ENCODE measurements at regions not wholly inside any gene's neighbourhood (a gene's known extent, or its start where the extent isn't known, plus 50 kb on each side); places are given as distances from the start of the nearest gene placed in this dataset.

DNA sequence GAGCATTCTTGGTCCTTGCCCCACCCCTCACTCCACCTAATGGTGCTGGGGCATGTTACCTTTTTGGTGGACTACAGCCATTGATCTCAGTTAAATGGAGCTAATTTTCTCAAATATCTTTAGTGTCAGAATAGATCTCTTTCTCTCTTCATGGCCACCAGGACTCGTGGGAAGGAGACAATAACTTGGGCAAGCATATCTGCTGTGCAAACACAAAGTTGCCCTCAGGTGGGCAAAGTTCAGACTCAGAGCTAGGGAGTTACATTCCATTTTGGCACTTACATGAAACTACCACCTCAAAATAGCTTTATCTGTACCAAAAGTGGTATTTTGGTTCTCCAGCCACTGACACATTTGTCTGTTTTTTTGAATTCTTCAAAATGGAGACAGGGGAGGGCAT lies 671.9 kb upstream of the KLF4 start:
- DNase-seq, result no peak
- H3K27ac Mint-ChIP-seq, result no peak overlapping the region
- ATAC-seq (replicated peaks), result no peak
- H3K36me3 Mint-ChIP-seq, result no peaks in the 10 kb centered on the region
- H3K4me1 Mint-ChIP-seq, result peaks cover 17 to 35% of the 10 kb centered on the region in 2 donors
- H3K9me3 Mint-ChIP-seq, result peaks cover 0 to 4% of the 10 kb centered on the region in 2 donors
- H3K4me3 Mint-ChIP-seq, result no peak overlapping the region
- peaks cover 16 to 31% of the 10 kb centered on the region in 2 donors for H3K27me3 Mint-ChIP-seq

DNA sequence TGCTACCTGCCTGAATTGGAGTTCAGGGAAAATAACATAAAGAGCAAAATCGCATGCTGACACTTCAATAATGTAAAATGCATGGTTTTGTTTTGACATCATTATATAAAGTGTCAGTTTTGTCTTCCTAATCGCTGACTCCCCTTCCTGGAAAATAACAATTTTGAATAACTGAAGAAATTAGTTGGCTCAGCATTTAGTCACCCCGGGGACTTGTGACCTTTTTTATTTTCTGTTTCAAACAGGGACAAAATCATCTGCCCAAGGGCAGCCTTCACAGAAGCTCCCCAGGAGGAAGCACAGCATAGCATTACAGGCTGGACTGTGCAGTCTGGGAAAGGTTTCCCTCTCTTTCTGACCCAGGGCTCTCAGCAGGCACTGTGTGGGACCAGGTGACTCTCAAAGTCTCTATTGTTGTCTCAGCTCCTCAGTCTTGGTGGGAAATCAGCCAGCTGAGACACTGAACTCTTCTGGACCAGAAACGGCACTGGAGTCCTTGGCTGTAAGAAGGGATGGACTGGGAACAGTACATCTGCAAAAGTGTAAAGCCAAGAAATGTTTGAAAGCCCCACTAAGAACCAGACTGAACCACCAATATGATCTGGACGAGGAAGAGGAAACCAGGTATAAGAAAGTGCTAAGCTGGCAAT lies 671.3 kb upstream of the KLF4 start:
- no peaks in the 10 kb centered on the region for H3K9me3 Mint-ChIP-seq
- H3K4me3 Mint-ChIP-seq, result no peak overlapping the region
- peaks cover 11 to 26% of the 10 kb centered on the region in 2 donors for H3K27me3 Mint-ChIP-seq
- no peaks in the 10 kb centered on the region for H3K36me3 Mint-ChIP-seq
- peak overlapping the region; percentile 21 for H3K27ac Mint-ChIP-seq
- H3K4me1 Mint-ChIP-seq, result peaks cover 15 to 35% of the 10 kb centered on the region in 2 donors
- ATAC-seq (replicated peaks) (peak; percentile 45 to 60), DNase-seq (no peak)

DNA sequence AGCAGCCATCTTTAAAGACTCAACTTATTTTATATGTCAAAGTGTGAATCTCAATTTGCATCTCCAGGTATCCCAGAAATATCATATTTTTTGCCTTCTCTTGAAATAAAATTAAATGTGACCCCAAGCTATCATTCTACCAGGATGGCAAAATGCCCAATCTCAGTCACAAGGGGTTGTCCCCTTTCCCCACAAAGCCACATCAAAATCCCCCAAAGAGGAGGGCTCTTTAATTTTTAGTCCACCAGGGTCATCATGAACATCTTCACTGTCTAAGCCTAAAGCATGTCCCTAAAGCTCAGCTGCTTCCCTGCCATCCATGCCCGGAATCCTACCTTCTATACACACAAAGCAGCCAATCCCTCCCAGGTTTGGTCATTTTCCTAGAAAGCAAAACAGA lies 670.5 kb upstream of the KLF4 start:
- H3K9me3 Mint-ChIP-seq, result no peaks in the 10 kb centered on the region
- peaks cover 11 to 26% of the 10 kb centered on the region in 2 donors for H3K27me3 Mint-ChIP-seq
- no peaks in the 10 kb centered on the region for H3K36me3 Mint-ChIP-seq
- peak; percentile 70 to 71 for ATAC-seq (replicated peaks)
- H3K4me1 Mint-ChIP-seq, result peaks cover 15 to 35% of the 10 kb centered on the region in 2 donors
- H3K27ac Mint-ChIP-seq, result no peak overlapping the region
- H3K4me3 Mint-ChIP-seq, result no peak overlapping the region
- no peak for DNase-seq

DNA sequence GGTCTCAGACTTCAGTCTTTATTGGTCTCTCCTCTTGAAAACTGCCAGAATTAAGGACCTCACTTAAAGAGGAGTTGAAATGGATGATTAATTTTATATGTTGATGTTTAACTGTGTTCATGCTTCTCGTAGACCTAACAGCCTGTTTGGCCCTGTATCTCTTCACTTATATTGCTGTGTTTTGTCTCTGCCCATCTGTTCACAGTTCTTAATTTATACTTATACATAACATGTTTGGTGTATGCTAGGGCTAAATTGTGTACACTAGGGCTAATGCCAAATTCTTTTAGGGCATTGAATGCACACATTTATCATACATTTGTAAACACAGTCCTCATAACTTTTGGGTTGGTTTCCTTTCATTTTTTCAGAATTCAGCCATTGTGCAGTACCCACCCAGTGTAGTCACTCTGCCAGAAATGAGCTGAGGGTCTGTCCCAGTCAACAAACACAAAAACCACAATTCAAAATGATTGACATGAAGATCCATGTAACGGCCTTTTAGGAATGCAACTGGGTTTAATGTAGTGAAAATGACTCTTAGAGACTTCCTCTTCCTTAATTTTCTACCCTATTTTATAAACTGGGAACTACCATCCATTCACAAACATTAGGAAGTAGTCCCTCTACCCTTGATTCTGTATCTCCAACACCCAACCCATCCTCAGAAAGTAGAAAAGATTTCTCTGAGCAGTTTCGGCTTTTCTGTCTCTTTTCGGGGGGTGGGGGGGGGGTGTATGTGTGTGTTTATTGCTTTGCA lies 668.8 kb upstream of the KLF4 start:
- H3K4me1 Mint-ChIP-seq, result peaks cover 12 to 25% of the 10 kb centered on the region in 2 donors
- H3K4me3 Mint-ChIP-seq, result no peak overlapping the region
- no peaks in the 10 kb centered on the region for H3K36me3 Mint-ChIP-seq
- H3K27ac Mint-ChIP-seq, result no peak overlapping the region
- DNase-seq (no peak), ATAC-seq (replicated peaks) (no peak)
- no peaks in the 10 kb centered on the region for H3K9me3 Mint-ChIP-seq
- H3K27me3 Mint-ChIP-seq, result peaks cover 6 to 20% of the 10 kb centered on the region in 2 donors

DNA sequence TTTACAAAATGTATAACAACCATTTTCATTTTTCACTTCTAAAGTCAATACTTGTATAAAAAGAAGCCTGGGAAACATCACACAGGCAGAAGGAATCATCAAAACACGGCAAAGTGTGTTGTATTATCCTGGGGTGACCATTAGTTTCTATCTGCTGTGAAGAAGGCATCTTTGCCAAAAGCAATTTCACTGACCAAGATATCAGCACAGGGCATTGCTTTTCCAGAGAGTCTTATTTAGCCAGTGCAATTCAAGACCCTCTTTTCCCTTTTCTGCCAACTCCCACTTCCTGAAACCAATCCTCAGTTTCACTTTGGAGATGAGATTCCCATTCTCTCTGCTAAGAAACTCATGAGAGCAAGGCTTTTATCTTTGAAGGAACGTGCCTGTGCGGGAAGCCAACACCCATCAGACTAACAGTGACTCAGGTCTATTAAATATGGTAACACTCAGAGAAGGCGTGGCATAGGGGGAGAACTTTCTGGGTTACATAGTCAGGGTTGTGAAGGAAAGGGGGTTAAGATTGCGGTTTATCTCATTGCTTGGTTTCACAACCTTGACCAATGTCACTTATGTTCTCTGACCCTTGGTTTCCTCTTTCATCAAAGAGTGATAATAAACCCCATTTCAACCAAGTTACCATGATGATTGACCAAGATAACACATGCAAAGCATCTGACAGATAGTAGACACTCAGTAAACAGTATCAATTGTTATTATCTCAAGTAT lies 666.9 kb upstream of the KLF4 start:
- H3K36me3 Mint-ChIP-seq, result no peaks in the 10 kb centered on the region
- ATAC-seq (replicated peaks) (no peak), DNase-seq (no peak)
- no peaks in the 10 kb centered on the region for H3K9me3 Mint-ChIP-seq
- no peak overlapping the region for H3K27ac Mint-ChIP-seq
- peaks cover 6 to 15% of the 10 kb centered on the region in 2 donors for H3K27me3 Mint-ChIP-seq
- peaks cover 12 to 22% of the 10 kb centered on the region in 2 donors for H3K4me1 Mint-ChIP-seq
- no peak overlapping the region for H3K4me3 Mint-ChIP-seq

DNA sequence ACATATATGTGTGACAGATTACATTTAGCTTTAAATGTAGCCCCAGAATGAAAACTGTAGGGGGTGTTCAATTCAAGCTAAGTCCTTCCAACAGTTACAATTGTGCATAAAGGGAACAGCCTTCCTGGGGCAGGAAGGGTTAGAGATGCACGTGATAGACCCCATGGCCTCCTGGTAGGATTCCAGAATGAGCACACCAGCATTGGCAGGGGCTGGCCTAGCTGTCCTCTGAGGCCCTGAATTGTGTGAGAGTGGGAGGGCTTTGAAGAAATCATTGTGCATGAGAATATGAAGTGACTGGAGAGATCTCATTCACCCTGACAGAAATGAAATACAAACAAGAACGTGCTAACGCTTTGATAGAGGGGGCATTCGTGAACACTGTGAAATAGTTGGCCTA lies 663.8 kb upstream of the KLF4 start:
- no peaks in the 10 kb centered on the region for H3K27me3 Mint-ChIP-seq
- no peaks in the 10 kb centered on the region for H3K9me3 Mint-ChIP-seq
- no peaks in the 10 kb centered on the region for H3K36me3 Mint-ChIP-seq
- H3K4me3 Mint-ChIP-seq, result no peak overlapping the region
- no peak overlapping the region for H3K27ac Mint-ChIP-seq
- peaks cover 0 to under 1% of the 10 kb centered on the region in 2 donors for H3K4me1 Mint-ChIP-seq
- ATAC-seq (replicated peaks) (no peak), DNase-seq (no peak)

DNA sequence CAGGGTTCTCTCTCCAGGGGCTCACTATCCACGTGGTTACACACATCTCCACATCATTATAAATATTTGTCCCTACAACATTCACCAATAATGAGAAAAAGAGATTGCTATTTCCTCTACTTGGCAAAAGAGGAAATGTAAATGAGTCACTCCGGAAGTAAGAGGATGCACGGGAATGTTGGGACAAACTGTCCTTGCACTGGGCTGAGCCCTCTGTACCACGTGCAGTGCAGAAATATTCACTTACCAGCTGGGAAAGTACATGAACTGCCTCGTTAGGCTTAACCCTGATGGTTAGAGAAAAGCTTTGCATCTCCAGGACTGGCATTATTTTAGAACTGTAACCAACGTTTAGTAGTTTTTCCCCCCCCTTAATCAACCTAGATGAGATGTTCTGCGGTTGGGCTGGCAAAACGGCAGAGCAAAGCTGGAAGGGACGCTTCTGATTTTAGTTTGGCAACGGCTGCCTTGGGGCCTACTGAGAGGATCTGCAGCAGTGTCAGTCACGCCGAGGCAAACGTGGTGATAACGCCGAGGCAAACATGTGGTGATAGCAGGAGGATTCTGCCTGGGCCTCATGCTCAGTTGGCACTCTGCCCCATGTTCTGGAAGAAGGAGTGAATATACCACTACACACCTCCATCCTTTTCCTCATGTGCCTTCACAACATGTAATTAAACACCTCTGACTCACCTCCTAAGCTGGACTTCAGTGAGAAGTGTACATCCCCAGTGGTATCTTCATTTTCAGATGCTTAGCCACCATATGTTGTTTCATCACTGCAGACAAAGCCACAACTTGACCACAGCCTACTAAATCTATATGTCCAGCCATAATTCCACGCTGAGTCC lies 661.4 kb upstream of the KLF4 start:
- DNase-seq, result no peak
- Mint-ChIP-seq H3K36me3 (peaks cover 3 to 4% of the 10 kb centered on the region in 2 donors), H3K4me3 (no peak overlapping the region), H3K4me1 (no peaks in the 10 kb centered on the region), H3K27me3 (peaks cover 0 to 9% of the 10 kb centered on the region in 2 donors), H3K9me3 (peaks cover 3 to 4% of the 10 kb centered on the region in 2 donors), H3K27ac (no peak overlapping the region)
- no peak for ATAC-seq (replicated peaks)

DNA sequence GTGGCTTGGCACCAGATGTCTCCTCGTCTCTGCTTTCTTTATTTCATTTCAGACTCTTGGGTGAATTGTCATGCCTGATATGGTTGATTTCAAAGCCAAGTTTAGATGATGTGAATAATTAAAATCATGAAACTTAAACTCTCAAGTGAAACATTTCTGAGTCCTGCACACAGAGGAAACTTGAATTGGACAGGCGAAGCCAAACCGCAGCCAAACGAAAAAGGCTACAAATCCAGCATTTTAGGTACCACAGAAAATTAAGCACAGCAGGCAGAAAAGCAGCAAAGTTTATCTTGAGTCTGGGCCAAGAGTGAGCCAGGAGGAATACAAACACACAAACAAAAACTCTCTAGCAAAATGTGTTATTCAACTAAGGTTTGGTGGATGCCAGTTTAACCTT lies 659.8 kb upstream of the KLF4 start:
- Mint-ChIP-seq H3K9me3 (peaks cover 7 to 8% of the 10 kb centered on the region in 2 donors), H3K27me3 (peaks cover 5 to 9% of the 10 kb centered on the region in 2 donors), H3K36me3 (peaks cover 3 to 4% of the 10 kb centered on the region in 2 donors), H3K4me3 (no peak overlapping the region), H3K27ac (no peak overlapping the region), H3K4me1 (no peaks in the 10 kb centered on the region)
- DNase-seq (no peak), ATAC-seq (replicated peaks) (no peak)

DNA sequence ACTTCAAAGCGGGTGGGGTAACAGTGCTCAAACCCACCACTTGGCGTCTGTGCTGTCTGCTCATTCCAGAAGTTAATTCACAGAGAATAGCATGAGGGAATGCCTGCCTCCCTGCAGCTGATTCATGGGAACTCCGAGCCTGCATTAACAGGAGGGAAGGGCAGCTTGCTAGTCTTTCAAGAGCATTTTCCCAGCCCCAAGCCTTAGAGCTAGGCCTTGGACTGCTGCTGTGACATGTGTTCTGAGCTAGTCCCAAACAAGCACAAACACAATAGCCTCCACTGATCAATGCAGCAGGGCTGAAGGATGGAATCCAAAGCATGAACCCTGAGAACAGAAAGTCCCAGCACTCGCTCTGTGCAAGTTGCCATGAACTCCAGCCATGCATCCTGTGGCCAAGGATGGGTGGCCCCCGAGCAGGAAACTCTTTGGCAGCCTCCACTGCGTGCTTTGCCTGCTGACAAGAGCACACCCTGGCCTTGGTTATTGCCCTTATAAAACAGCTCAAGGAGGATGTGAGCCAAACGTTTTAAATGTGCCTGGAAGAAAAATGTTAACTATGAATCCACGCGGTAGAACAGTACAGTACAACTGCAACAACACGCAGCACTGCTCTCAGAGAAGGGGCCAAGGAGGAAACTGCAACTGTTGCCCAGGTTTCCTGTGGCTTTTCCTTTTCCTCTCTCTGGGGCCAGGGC lies 653.1 kb upstream of the KLF4 start:
- Mint-ChIP-seq H3K27me3 (peaks cover 5 to 9% of the 10 kb centered on the region in 2 donors), H3K4me3 (no peak overlapping the region), H3K27ac (no peak overlapping the region), H3K9me3 (peaks cover 7 to 8% of the 10 kb centered on the region in 2 donors), H3K4me1 (peaks cover 5 to 9% of the 10 kb centered on the region in 2 donors), H3K36me3 (peaks cover 3 to 4% of the 10 kb centered on the region in 2 donors)
- ATAC-seq (replicated peaks) (peak; percentile 57 to 72), DNase-seq (no peak)

DNA sequence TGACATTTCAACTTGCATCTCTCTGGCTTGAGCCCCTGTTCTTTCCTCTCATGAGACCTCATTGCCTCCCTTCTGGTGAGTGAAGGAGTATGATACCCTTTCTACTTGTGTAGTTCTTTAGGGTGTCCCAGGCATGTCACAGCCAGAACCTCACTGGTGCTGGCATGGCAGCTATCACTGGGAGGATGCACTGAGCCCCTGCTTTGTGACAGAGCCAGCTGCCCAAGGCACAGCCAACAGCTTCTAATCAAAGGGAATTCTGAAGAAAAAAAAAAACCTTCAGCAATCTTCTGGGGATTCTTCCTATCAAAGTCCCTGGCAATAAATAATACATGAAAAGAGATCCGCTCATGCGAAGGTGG lies 652.6 kb upstream of the KLF4 start:
- H3K36me3 Mint-ChIP-seq, result peaks cover 3 to 4% of the 10 kb centered on the region in 2 donors
- H3K4me3 Mint-ChIP-seq, result no peak overlapping the region
- peaks cover 4 to 5% of the 10 kb centered on the region in 2 donors for H3K27me3 Mint-ChIP-seq
- peaks cover 5 to 9% of the 10 kb centered on the region in 2 donors for H3K4me1 Mint-ChIP-seq
- ATAC-seq (replicated peaks) (no peak), DNase-seq (no peak)
- peaks cover 7 to 8% of the 10 kb centered on the region in 2 donors for H3K9me3 Mint-ChIP-seq
- H3K27ac Mint-ChIP-seq, result no peak overlapping the region

DNA sequence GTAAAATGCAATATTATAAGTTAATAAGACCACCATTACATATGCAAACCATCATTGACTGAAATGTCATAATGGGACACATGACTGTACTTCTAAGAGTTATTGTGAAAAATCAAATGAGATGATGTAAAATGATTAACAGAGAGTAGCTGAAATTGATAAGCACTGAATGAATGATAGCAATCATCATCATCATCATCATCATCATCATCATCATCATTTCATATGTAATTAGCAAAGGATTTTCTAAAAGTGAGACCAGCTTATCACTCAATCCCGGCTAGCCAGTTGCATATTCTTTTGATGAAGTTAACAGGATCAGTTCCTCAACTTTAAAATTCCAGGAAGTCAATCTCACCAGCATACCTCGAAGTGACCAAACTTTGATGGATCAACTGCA lies 650.3 kb upstream of the KLF4 start:
- Mint-ChIP-seq H3K4me1 (peaks cover 5 to 9% of the 10 kb centered on the region in 2 donors), H3K4me3 (no peak overlapping the region), H3K9me3 (no peaks in the 10 kb centered on the region), H3K27me3 (no peaks in the 10 kb centered on the region), H3K27ac (no peak overlapping the region), H3K36me3 (no peaks in the 10 kb centered on the region)
- DNase-seq (no peak), ATAC-seq (replicated peaks) (no peak)

DNA sequence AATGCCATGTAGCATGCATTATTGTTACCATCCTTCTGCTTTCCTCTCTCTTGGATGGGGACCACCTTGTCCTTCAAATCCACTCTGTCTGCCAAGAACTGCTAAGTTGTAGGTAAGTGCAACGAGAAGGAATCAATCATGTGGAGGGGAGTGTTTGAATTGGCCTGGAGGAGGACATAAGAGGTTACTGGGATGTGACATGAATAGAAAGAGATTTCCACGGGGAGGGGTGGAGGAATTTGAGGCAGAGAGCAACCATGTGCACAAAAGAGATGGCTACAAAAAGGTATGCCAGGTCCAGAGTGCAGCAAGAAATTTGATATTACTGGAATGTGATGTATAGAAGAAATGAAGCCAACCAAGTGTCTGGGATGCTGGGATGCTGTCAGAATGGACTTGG lies 648.9 kb upstream of the KLF4 start:
- Mint-ChIP-seq H3K27ac (no peak overlapping the region), H3K27me3 (no peaks in the 10 kb centered on the region), H3K9me3 (no peaks in the 10 kb centered on the region), H3K36me3 (no peaks in the 10 kb centered on the region), H3K4me1 (peaks cover 5 to 9% of the 10 kb centered on the region in 2 donors), H3K4me3 (no peak overlapping the region)
- DNase-seq (no peak), ATAC-seq (replicated peaks) (no peak)

DNA sequence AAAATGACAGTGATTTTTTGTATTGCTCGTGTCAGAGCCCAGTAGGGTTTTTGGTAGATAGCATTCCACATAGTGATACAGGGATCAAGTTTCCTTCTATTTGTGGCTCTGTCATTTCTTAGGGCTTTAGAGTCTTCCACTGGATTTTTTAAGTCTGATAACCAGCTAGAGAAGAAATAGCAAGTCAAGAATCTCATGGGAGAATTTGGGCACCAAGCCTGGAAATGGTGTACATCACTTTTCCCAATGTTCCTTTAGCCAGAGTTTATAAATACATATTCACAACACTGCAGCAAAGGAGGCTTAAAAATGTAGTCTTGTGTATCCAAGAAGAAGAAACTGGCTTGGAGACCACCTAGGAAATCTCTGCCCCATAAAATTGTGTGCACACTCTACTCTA lies 647.1 kb upstream of the KLF4 start:
- Mint-ChIP-seq H3K36me3 (no peaks in the 10 kb centered on the region), H3K27ac (no peak overlapping the region), H3K27me3 (no peaks in the 10 kb centered on the region), H3K9me3 (no peaks in the 10 kb centered on the region), H3K4me1 (no peaks in the 10 kb centered on the region), H3K4me3 (no peak overlapping the region)
- ATAC-seq (replicated peaks) (no peak), DNase-seq (no peak)

Measured in stimulated activated naive B cell treated with anti-CD40 and anti-IgM and Interleukin-4, amounts not matched to agents 10 μg/mL and 1 μg/mL and 100 μg/mL, for 72 hours (primary cell).